SK-N-SH (cell line): ENCODE measurements at regions not wholly inside any gene's neighbourhood (a gene's known extent, or its start where the extent isn't known, plus 50 kb on each side); places are given as distances from the start of the nearest gene placed in this dataset.

Experiments used
- CTCF ChIA-PET: fragments of 300-600, 350-600 bp; formaldehyde crosslinking; extraction: SDS; loops from one replicate; lab custom pipeline; 2021; lab: Yijun Ruan, JAX
- POLR2A ChIA-PET: fragments of 350-600 bp; sonication (Branson Sonifier 250); formaldehyde crosslinking; extraction: SDS; loops from one replicate; lab custom pipeline; 2020; ENCODE audit warnings: antibody characterized with exemption, inconsistent platforms; lab: Yijun Ruan, JAX
- DNase-seq: peaks from one replicate; pipeline ENCODE4 v3.0.0; 2012
- H2AFZ ChIP-seq: fragments of 200-600 bp; sonication (generic); 2 replicates; pipeline ENCODE4 v1.8.1; 2016; ENCODE audit warnings: antibody characterized with exemption, mild to moderate bottlenecking, low read depth
- H3F3A ChIP-seq: fragments of 200-600 bp; sonication (generic); replicated peaks from 2 replicates; pipeline ENCODE3; 2016; ENCODE audit warnings: antibody characterized with exemption, mild to moderate bottlenecking; ENCODE audit not compliant: insufficient read depth
- H3K27ac ChIP-seq, 2 experiments: fragments of 200-500 bp in 1 of 2; fragments of 200-600 bp in 1 of 2; sonication (Bioruptor generic) in 1 of 2; sonication (generic), shearing (Covaris generic) in 1 of 2; 2 replicates each; pipeline versions ENCODE4 v1.5.1 to v1.6.1; 2014 to 2016; ENCODE audit warnings: low read depth in 2 of 2, inconsistent platforms in 1 of 2, low read length in 1 of 2, mild to moderate bottlenecking in 1 of 2, mixed read lengths in 1 of 2
- H3K27me3 ChIP-seq: fragments of 200-600 bp; sonication (generic), shearing (Covaris generic); 2 replicates; pipeline ENCODE4 v1.6.1; 2016; ENCODE audit warnings: mixed run types; ENCODE audit not compliant: insufficient read depth
- H3K36me3 ChIP-seq, 2 experiments: fragments of 200-500 bp in 1 of 2; fragments of 200-600 bp in 1 of 2; sonication (Bioruptor generic) in 1 of 2; sonication (generic) in 1 of 2; replicated peaks in 1 of 2; 2 replicates each; pipeline versions ENCODE3 to v1.5.1; 2014 to 2016; ENCODE audit warnings: low read length in 1 of 2, mild to moderate bottlenecking in 1 of 2; ENCODE audit not compliant: insufficient read depth in 2 of 2, control insufficient read depth in 1 of 2
- H3K4me1 ChIP-seq, 2 experiments: fragments of 200-500 bp in 1 of 2; fragments of 200-600 bp in 1 of 2; sonication (Bioruptor generic) in 1 of 2; sonication (generic), shearing (Covaris generic) in 1 of 2; 2 replicates each; pipeline versions ENCODE4 v1.5.1 to v1.6.1; 2014 to 2016; ENCODE audit warnings: low read depth in 1 of 2, low read length in 1 of 2, mixed run types in 1 of 2; ENCODE audit not compliant: insufficient read depth in 2 of 2, control insufficient read depth in 1 of 2
- H3K4me2 ChIP-seq: fragments of 200-600 bp; sonication (generic), shearing (Covaris generic); 2 replicates; pipeline ENCODE4 v1.6.1; 2017; ENCODE audit warnings: mixed run types
- H3K4me3 ChIP-seq, 2 experiments: fragments of 200-500 bp in 1 of 2; fragments of 200-600 bp in 1 of 2; sonication (Bioruptor generic) in 1 of 2; sonication (generic), shearing (Covaris generic) in 1 of 2; 2 replicates each; pipeline versions ENCODE4 v1.5.1 to v1.8.1; 2014 to 2016; ENCODE audit warnings: low read depth in 2 of 2, inconsistent platforms in 1 of 2, low read length in 1 of 2, mild to moderate bottlenecking in 1 of 2, mixed read lengths in 1 of 2, moderate library complexity in 1 of 2
- H3K79me2 ChIP-seq: fragments of 200-600 bp; sonication (generic); 2 replicates; pipeline ENCODE4 v1.8.1; 2017; ENCODE audit warnings: mild to moderate bottlenecking; ENCODE audit not compliant: insufficient read depth
- H3K9ac ChIP-seq: fragments of 200-600 bp; sonication (generic); 2 replicates; pipeline ENCODE4 v1.6.1; 2017; ENCODE audit warnings: mixed run types
- H3K9me2 ChIP-seq: fragments of 200-600 bp; sonication (generic); 2 replicates; pipeline ENCODE4 v1.6.1; 2017; ENCODE audit warnings: mixed run types
- H3K9me3 ChIP-seq: fragments of 200-600 bp; sonication (generic); 2 replicates; pipeline ENCODE4 v1.6.1; 2017; ENCODE audit warnings: mixed run types, mild to moderate bottlenecking, moderate library complexity
- H4K20me1 ChIP-seq: fragments of 200-600 bp; sonication (generic); 2 replicates; pipeline ENCODE4 v1.6.1; 2017; ENCODE audit warnings: mild to moderate bottlenecking, mixed run types; ENCODE audit not compliant: insufficient read depth
- ELF1 ChIP-seq: IDR thresholded peaks from 2 replicates; pipeline ENCODE4 v1.4.0; 2012
- FOXJ3 ChIP-seq: sonication (generic); formaldehyde crosslinking; IDR thresholded peaks from 2 replicates; pipeline ENCODE4 v1.5.1; 2020; ENCODE audit warnings: mild to moderate bottlenecking, missing genetic modification reagents
- FOXM1 ChIP-seq: IDR thresholded peaks from 2 replicates; pipeline ENCODE4 v1.4.0; 2012; ENCODE audit warnings: low read depth, mild to moderate bottlenecking
- GATA2 ChIP-seq: sonication (generic); formaldehyde crosslinking; IDR thresholded peaks from 2 replicates; pipeline ENCODE4 v1.5.0; 2020; ENCODE audit warnings: mild to moderate bottlenecking, missing genetic modification reagents
- MEF2A ChIP-seq: IDR thresholded peaks from 2 replicates; pipeline ENCODE4 v1.4.0; 2012; ENCODE audit warnings: low read depth, borderline replicate concordance
- MXI1 ChIP-seq: IDR thresholded peaks from 2 replicates; pipeline ENCODE4 v1.6.1; 2012; ENCODE audit warnings: mild to moderate bottlenecking, low read depth, low read length, improper control_type of control experiment
- NFIC ChIP-seq: IDR thresholded peaks from 2 replicates; pipeline ENCODE4 v1.4.0; 2012; ENCODE audit warnings: borderline replicate concordance
- NRF1 ChIP-seq: IDR thresholded peaks from 2 replicates; pipeline ENCODE4 v1.6.1; 2012; ENCODE audit warnings: low read depth, mild to moderate bottlenecking, low read length
- PBX3 ChIP-seq: IDR thresholded peaks from 2 replicates; pipeline ENCODE4; 2012
- RCOR1 ChIP-seq: fragments of 150-350 bp; IDR thresholded peaks from 2 replicates; pipeline ENCODE4 v1.6.1; 2017; ENCODE audit warnings: antibody characterized with exemption, low read length
- RXRA ChIP-seq: IDR thresholded peaks from 2 replicates; pipeline ENCODE4 v1.4.0; 2012; ENCODE audit warnings: low read depth, mild to moderate bottlenecking, borderline replicate concordance
- SMC3 ChIP-seq: IDR thresholded peaks from 2 replicates; pipeline ENCODE4 v1.6.1; 2012; ENCODE audit warnings: low read depth, low read length, improper control_type of control experiment
- YY1 ChIP-seq: IDR thresholded peaks from 2 replicates; pipeline ENCODE4 v1.4.0; 2012; ENCODE audit warnings: low read depth, mild to moderate bottlenecking
- WGBS: methylation state at CpG from one replicate; pipeline ENCODE4 v1.1.6; 2017; ENCODE audit warnings: low lambda C conversion rate; 5-methylcytosine and 5-hydroxymethylcytosine counted together

- Histone ChIP-seq H3K9ac (no peak overlapping the region), H3K4me2 (no peak overlapping the region), H3K79me2 (no peaks in the 10 kb centered on the region), H3K27me3 (no peaks in the 10 kb centered on the region), H3K27ac (no peak overlapping the region), H4K20me1 (no peaks in the 10 kb centered on the region), H3F3A (no peaks in the 10 kb centered on the region), H2AFZ (no peak overlapping the region), H3K9me3 (no peaks in the 10 kb centered on the region), H3K4me3 (no peak overlapping the region), H3K36me3 (no peaks in the 10 kb centered on the region), H3K4me1 (no peaks in the 10 kb centered on the region), H3K9me2 (no peaks in the 10 kb centered on the region)
- POLR2A ChIA-PET, result no interaction called here
- WGBS, result 6% methylated on average over 2 of the region's 2 CpGs
- CTCF ChIA-PET, result interaction anchor here (1.1 kb wide), 1 partner anchor 530 kb away, joined by 3 read pairs; no protein-coding TSS in a partner anchor
- TF ChIP-seq PBX3 (no peak), MEF2A (no peak)
- no peak for DNase-seq
Observed at GRCh38 chr6:84876723-84877514, 112.5 kb upstream of the TBX18 start.

- no peaks in the 10 kb centered on the region for H4K20me1 ChIP-seq
- no peak for DNase-seq
- H3K9ac ChIP-seq, result no peak overlapping the region
- H3K36me3 ChIP-seq, result no peaks in the 10 kb centered on the region
- ChIA-PET CTCF (no interaction called here), POLR2A (no interaction called here)
- 31% methylated on average over 4 of the region's 4 CpGs for WGBS
- no peaks in the 10 kb centered on the region for H3F3A ChIP-seq
- no peaks in the 10 kb centered on the region for H3K79me2 ChIP-seq
- TF ChIP-seq SMC3, result no peak
- no peak for TF ChIP-seq RXRA
- no peak for TF ChIP-seq PBX3
- TF ChIP-seq YY1, result no peak
- TF ChIP-seq NRF1, result no peak
- H3K27ac ChIP-seq, result no peak overlapping the region
- no peaks in the 10 kb centered on the region for H3K9me2 ChIP-seq
- no peak overlapping the region for H3K4me3 ChIP-seq
- H3K27me3 ChIP-seq, result no peaks in the 10 kb centered on the region
- no peak overlapping the region for H2AFZ ChIP-seq
- H3K4me2 ChIP-seq, result no peak overlapping the region
- no peaks in the 10 kb centered on the region for H3K4me1 ChIP-seq
- H3K9me3 ChIP-seq, result no peaks in the 10 kb centered on the region
Observed at GRCh38 chr6:84872996-84873723, 108.8 kb upstream of the TBX18 start.

GRCh38 chr6:84871925-84872324 is 107.5 kb upstream of the TBX18 start:
- no peaks in the 10 kb centered on the region for H3F3A ChIP-seq
- no peaks in the 10 kb centered on the region for H3K9me3 ChIP-seq
- no peaks in the 10 kb centered on the region for H3K9me2 ChIP-seq
- no peak overlapping the region for H3K4me3 ChIP-seq
- no peaks in the 10 kb centered on the region for H3K27me3 ChIP-seq
- H3K79me2 ChIP-seq, result no peaks in the 10 kb centered on the region
- no peak for DNase-seq
- no peaks in the 10 kb centered on the region for H3K36me3 ChIP-seq
- no peak overlapping the region for H3K27ac ChIP-seq
- POLR2A ChIA-PET, result no interaction called here
- no peak overlapping the region for H2AFZ ChIP-seq
- WGBS, result 14% methylated on average over 4 of the region's 4 CpGs
- no peak overlapping the region for H3K9ac ChIP-seq
- CTCF ChIA-PET, result interaction anchor here (0.6 kb wide), 1 partner anchor 548 kb away, joined by 4 read pairs; no protein-coding TSS in a partner anchor
- H4K20me1 ChIP-seq, result no peaks in the 10 kb centered on the region
- H3K4me2 ChIP-seq, result no peak overlapping the region
- H3K4me1 ChIP-seq, result no peaks in the 10 kb centered on the region
- TF ChIP-seq FOXM1 (no peak), GATA2 (CRISPR knock-in tag) (no peak), NFIC (no peak), FOXJ3 (no peak), RCOR1 (no peak), MXI1 (no peak), ELF1 (no peak)
